Body of pancreas (tissue), 4 donors: ENCODE measurements at regions not wholly inside any gene's neighbourhood (a gene's known extent, or its start where the extent isn't known, plus 50 kb on each side); places are given as distances from the start of the nearest gene placed in this dataset.

ENCODE experiments used
- ATAC-seq: fragments of 150-250 bp; one replicate; pipeline ENCODE4 v1.9.1; 2016
- DNase-seq, 4 donors: peaks; one replicate each; pipeline ENCODE4 v3.0.0-alpha.2; 2019
- H3K27ac ChIP-seq, 4 donors: fragments of 200-600 bp; sonication (generic); 1 replicate in 3 of 4; 2 replicates in 1 of 4; pipeline versions ENCODE4 v1.5.1 to v1.6.1; 2016 to 2019; ENCODE audit warnings: mild to moderate bottlenecking in 1 of 4, mixed read lengths in 1 of 4, moderate library complexity in 1 of 4
- H3K27me3 ChIP-seq, 2 donors: fragments of 200-600 bp; sonication (generic); one replicate each; pipeline ENCODE4 v1.6.0; 2016; ENCODE audit warnings: mild to moderate bottlenecking in 1 of 2
- H3K36me3 ChIP-seq, 2 donors: fragments of 200-600 bp; sonication (generic); replicated peaks in 1 of 2; 2 replicates each; pipeline ENCODE4 v1.5.1; 2016; ENCODE audit warnings: low read depth in 2 of 2; ENCODE audit not compliant: insufficient read depth in 1 of 2
- H3K4me1 ChIP-seq: fragments of 200-600 bp; sonication (generic); one replicate; pipeline ENCODE4 v1.6.0; 2016
- H3K4me3 ChIP-seq, 2 donors: fragments of 200-600 bp; sonication (generic); 1 replicate in 1 of 2; 2 replicates in 1 of 2; pipeline ENCODE4 v1.5.1; 2016 to 2019
- H3K9me3 ChIP-seq, 3 donors: fragments of 200-600 bp; sonication (generic); 1 replicate in 2 of 3; 2 replicates in 1 of 3; pipeline ENCODE4 v1.5.1; 2016
- POLR2A ChIP-seq, 3 donors: fragments of 450-650 bp; IDR thresholded peaks; one replicate each; pipeline ENCODE4 v1.6.1; 2016; ENCODE audit warnings: antibody characterized with exemption in 3 of 3, mild to moderate bottlenecking in 2 of 3
- WGBS, 2 donors: methylation state at CpG; one replicate each; pipeline ENCODE4 v1.1.5; 2017; 5-methylcytosine and 5-hydroxymethylcytosine counted together
- intact Hi-C: fragments of 100-400 bp; cut with DNase I; formaldehyde crosslinking; loops from one replicate; pipeline ENCODE4 v1.15.1; 2023
- TF ChIP-seq, protein P1 (sequence below), 7 experiments: fragments of 450-650 bp in 4 of 7; fragments of 200-600 bp in 3 of 7; sonication (generic) in 3 of 7; IDR thresholded peaks; one replicate each; pipeline ENCODE4 v1.5.1; 2016 to 2019; ENCODE audit warnings: antibody characterized with exemption in 7 of 7

DNA sequence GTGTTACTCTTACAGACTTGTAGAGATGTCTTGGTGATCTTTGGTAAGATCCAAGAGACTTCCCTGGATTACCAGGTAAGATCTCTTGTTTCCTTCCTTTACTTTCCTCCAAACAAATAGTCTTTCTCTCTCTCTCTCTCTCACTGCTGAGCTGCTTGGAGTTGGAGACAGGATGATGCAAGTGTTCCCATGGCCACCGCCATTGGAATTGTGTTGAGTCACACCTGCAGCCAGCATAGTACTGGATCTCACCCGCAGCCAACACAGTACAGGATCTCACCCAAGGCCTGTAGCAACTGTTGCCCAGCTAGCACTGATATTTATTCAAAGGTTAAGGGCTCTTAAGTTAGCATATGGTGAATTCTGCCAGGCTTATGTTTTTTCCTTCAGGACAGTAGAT is 1080.9 kb downstream of the FAT4 start:
- Histone ChIP-seq H3K27me3 (no peaks in the 10 kb centered on the region), H3K4me3 (no peak overlapping the region), H3K36me3 (no peaks in the 10 kb centered on the region), H3K27ac (no peak overlapping the region), H3K4me1 (no peaks in the 10 kb centered on the region), H3K9me3 (no peaks in the 10 kb centered on the region)
- no peak for DNase-seq
- WGBS, 2 donors = 72 to 76% methylated on average over 2 of the region's 2 CpGs
- intact Hi-C loops = no loop called here
- ATAC-seq = no peak
- no peak for TF ChIP-seq POLR2A (IDR thresholded peaks at IDR 0.05)
- TF ChIP-seq, protein P1, sequence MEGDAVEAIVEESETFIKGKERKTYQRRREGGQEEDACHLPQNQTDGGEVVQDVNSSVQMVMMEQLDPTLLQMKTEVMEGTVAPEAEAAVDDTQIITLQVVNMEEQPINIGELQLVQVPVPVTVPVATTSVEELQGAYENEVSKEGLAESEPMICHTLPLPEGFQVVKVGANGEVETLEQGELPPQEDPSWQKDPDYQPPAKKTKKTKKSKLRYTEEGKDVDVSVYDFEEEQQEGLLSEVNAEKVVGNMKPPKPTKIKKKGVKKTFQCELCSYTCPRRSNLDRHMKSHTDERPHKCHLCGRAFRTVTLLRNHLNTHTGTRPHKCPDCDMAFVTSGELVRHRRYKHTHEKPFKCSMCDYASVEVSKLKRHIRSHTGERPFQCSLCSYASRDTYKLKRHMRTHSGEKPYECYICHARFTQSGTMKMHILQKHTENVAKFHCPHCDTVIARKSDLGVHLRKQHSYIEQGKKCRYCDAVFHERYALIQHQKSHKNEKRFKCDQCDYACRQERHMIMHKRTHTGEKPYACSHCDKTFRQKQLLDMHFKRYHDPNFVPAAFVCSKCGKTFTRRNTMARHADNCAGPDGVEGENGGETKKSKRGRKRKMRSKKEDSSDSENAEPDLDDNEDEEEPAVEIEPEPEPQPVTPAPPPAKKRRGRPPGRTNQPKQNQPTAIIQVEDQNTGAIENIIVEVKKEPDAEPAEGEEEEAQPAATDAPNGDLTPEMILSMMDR (IDR thresholded peaks at IDR 0.05) = no peak

DNA sequence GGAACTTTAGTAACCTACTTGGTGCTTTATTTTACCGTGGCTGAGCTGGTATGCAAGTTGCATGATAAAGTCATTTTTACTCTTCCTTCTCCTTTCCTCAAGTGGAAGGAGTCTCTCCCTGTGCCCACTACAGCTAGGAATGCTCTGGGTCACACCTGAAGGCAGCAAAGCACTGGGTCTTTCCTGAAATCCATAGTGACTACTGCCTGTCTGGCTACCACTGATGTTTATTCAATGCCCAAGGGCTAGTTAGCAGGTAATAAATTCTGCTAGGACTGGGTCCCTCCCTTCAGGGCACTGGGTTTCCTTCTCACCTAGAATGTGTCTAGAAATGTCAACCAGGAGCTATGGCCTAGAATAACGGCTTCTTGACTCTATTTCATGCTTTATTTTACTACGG is 1081.4 kb downstream of the FAT4 start:
- Histone ChIP-seq H3K4me3 (no peak overlapping the region), H3K27ac (no peak overlapping the region), H3K27me3 (no peaks in the 10 kb centered on the region), H3K4me1 (no peaks in the 10 kb centered on the region), H3K9me3 (no peaks in the 10 kb centered on the region), H3K36me3 (no peaks in the 10 kb centered on the region)
- no peak for TF ChIP-seq POLR2A (IDR thresholded peaks at IDR 0.05)
- TF ChIP-seq, protein P1 (IDR thresholded peaks at IDR 0.05) = no peak
- 65 to 79% methylated on average over 3 of the region's 3 CpGs for WGBS, 2 donors
- no peak for ATAC-seq
- no peak for DNase-seq
- intact Hi-C loops = no loop called here

GRCh38 chr4:126396703-126397102 is 1081.9 kb downstream of the FAT4 start:
- TF ChIP-seq, protein P1 (IDR thresholded peaks at IDR 0.05) = no peak
- no peak for TF ChIP-seq POLR2A (IDR thresholded peaks at IDR 0.05)
- intact Hi-C loops = no loop called here
- no peaks in the 10 kb centered on the region for H3K9me3 ChIP-seq
- no peak overlapping the region for H3K4me3 ChIP-seq
- no peaks in the 10 kb centered on the region for H3K36me3 ChIP-seq
- no peak for DNase-seq
- WGBS, 2 donors = 84 to 100% methylated on average over 1 of the region's 1 CpG
- ATAC-seq = no peak
- H3K27ac ChIP-seq = no peak overlapping the region
- H3K27me3 ChIP-seq = no peaks in the 10 kb centered on the region
- no peaks in the 10 kb centered on the region for H3K4me1 ChIP-seq

DNA sequence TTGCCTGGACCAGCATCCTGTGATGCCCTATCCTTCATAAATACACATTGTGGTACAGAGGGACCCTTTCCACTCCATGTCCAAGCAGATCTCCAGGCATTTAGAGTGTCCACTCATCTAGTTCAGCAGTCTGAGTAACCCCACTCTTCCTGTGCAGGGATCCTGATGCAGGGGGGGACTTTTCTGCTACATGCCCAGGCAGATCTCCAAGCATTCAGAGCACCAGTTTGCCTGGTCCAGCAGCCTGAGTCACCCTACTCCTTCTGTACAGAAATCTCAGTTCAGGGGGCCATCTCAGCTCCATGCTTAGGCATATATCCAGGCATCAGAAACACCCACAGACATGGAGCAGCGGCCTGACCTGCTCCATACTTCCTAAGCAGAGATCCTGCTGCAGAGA is 1089.8 kb downstream of the FAT4 start:
- H3K36me3 ChIP-seq = no peaks in the 10 kb centered on the region
- DNase-seq (no peak), ATAC-seq (no peak)
- no peak overlapping the region for H3K27ac ChIP-seq
- no peaks in the 10 kb centered on the region for H3K9me3 ChIP-seq
- 50 to 67% methylated on average over 1 of the region's 1 CpG for WGBS, 2 donors
- intact Hi-C loops = no loop called here
- TF ChIP-seq POLR2A (IDR thresholded peaks at IDR 0.05) = no peak
- TF ChIP-seq, protein P1 (IDR thresholded peaks at IDR 0.05) = no peak
- no peaks in the 10 kb centered on the region for H3K4me1 ChIP-seq
- H3K27me3 ChIP-seq = no peaks in the 10 kb centered on the region
- H3K4me3 ChIP-seq = no peak overlapping the region

DNA sequence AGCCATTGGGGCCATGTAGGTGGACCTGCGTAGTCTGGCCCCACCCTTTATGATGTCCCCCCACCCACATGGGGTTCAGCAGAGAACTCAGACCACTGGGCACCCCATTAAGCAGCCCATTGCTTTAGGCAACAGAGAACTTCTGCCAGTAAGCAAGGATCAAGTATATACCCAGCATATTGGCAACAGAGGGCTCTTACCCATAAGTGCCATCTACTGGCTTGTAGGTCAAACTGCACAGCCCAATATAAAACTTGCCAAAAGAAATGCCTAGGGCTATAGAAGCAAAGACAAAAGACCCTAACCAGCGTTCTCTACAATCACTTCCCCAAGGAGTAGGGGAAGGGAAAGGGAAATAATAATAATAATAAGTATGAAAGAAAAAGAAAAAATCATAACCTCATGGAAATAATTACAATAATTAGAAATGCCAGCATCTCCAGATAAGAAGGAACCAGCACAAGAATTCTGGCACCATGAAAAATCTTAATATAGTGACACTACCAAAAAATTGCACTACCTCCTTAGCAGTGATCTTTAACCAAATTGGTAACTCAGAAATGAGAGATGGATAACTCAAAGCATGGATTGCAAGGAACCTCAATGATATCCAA is 1090.7 kb downstream of the FAT4 start:
- WGBS, 2 donors = 45 to 63% methylated on average over 2 of the region's 2 CpGs
- no peak for ATAC-seq

More for the DNA sequence above, 1090.7 kb downstream of the FAT4 start:
- TF ChIP-seq, protein P1 (IDR thresholded peaks at IDR 0.05) = peak in 4 of 7 experiments; percentile 9 to 23 (median 16)
- TF ChIP-seq POLR2A (IDR thresholded peaks at IDR 0.05) = no peak
- H3K36me3 ChIP-seq = no peaks in the 10 kb centered on the region
- DNase-seq = no peak
- no peaks in the 10 kb centered on the region for H3K4me1 ChIP-seq
- H3K9me3 ChIP-seq = no peaks in the 10 kb centered on the region
- no peak overlapping the region for H3K4me3 ChIP-seq
- H3K27ac ChIP-seq = no peak overlapping the region
- no peaks in the 10 kb centered on the region for H3K27me3 ChIP-seq
- intact Hi-C loops = no loop called here
